Endothelial cell (in vitro differentiated cells): ENCODE measurements at regions not wholly inside any gene's neighbourhood (a gene's known extent, or its start where the extent isn't known, plus 50 kb on each side); places are given as distances from the start of the nearest gene placed in this dataset.

Experiments
- DNase-seq: peaks from one replicate; pipeline ENCODE4 v3.0.0; 2021; ENCODE audit warnings: low spot score
- H3K27ac Mint-ChIP-seq: one replicate; pipeline ENCODE4 v1.8.0; 2021; ENCODE audit warnings: mixed read lengths, inconsistent platforms; ENCODE audit not compliant: unreplicated experiment
- H3K27me3 Mint-ChIP-seq: one replicate; pipeline ENCODE4 v1.8.0; 2021; ENCODE audit warnings: mild to moderate bottlenecking, moderate library complexity, mixed read lengths, inconsistent platforms; ENCODE audit not compliant: unreplicated experiment
- H3K36me3 Mint-ChIP-seq: one replicate; pipeline ENCODE4 v1.8.0; 2021; ENCODE audit warnings: mild to moderate bottlenecking, low read depth, mixed read lengths, inconsistent platforms; ENCODE audit not compliant: unreplicated experiment
- H3K4me1 Mint-ChIP-seq: one replicate; pipeline ENCODE4 v1.8.0; 2021; ENCODE audit warnings: mild to moderate bottlenecking, mixed read lengths, inconsistent platforms; ENCODE audit not compliant: unreplicated experiment
- H3K4me3 Mint-ChIP-seq: one replicate; pipeline ENCODE4 v1.8.0; 2021; ENCODE audit warnings: mild to moderate bottlenecking, mixed read lengths, inconsistent platforms; ENCODE audit not compliant: unreplicated experiment
- H3K9me3 Mint-ChIP-seq: one replicate; pipeline ENCODE4 v1.8.0; 2021; ENCODE audit warnings: mixed read lengths, inconsistent platforms; ENCODE audit not compliant: unreplicated experiment
- CTCF ChIP-seq: fragments of 200-600 bp; sonication (generic); IDR thresholded peaks from one replicate; pipeline ENCODE4 v1.5.0; 2021; ENCODE audit warnings: antibody characterized with exemption; ENCODE audit not compliant: unreplicated experiment

GRCh38 chr6:132950566-132950965, 136.2 kb downstream of the RPS12 start:
- H3K27ac Mint-ChIP-seq: no peak overlapping the region
- TF ChIP-seq CTCF: no peak
- no peaks in the 10 kb centered on the region for H3K9me3 Mint-ChIP-seq
- H3K4me3 Mint-ChIP-seq: no peak overlapping the region
- no peak for DNase-seq
- H3K4me1 Mint-ChIP-seq: no peaks in the 10 kb centered on the region
- H3K36me3 Mint-ChIP-seq: no peaks in the 10 kb centered on the region
- H3K27me3 Mint-ChIP-seq: no peaks in the 10 kb centered on the region

- no peak overlapping the region for H3K4me3 Mint-ChIP-seq
- no peak for DNase-seq
Observed at GRCh38 chr6:132952031-132952867, 137.9 kb downstream of the RPS12 start.

GRCh38 chr6:132952986-132953385, 138.6 kb downstream of the RPS12 start:
- no peak for TF ChIP-seq CTCF
- no peaks in the 10 kb centered on the region for H3K27me3 Mint-ChIP-seq
- DNase-seq: no peak
- no peak overlapping the region for H3K4me3 Mint-ChIP-seq
- no peaks in the 10 kb centered on the region for H3K4me1 Mint-ChIP-seq
- no peaks in the 10 kb centered on the region for H3K9me3 Mint-ChIP-seq
- no peaks in the 10 kb centered on the region for H3K36me3 Mint-ChIP-seq
- H3K27ac Mint-ChIP-seq: no peak overlapping the region

More at GRCh38 chr6:132952031-132952867, 137.9 kb downstream of the RPS12 start:
- Mint-ChIP-seq H3K27ac (no peak overlapping the region), H3K9me3 (no peaks in the 10 kb centered on the region), H3K4me1 (no peaks in the 10 kb centered on the region), H3K27me3 (no peaks in the 10 kb centered on the region), H3K36me3 (no peaks in the 10 kb centered on the region)
- no peak for TF ChIP-seq CTCF

GRCh38 chr6:132954222-132954621, 139.9 kb downstream of the RPS12 start:
- Mint-ChIP-seq H3K4me1 (no peaks in the 10 kb centered on the region), H3K9me3 (no peaks in the 10 kb centered on the region), H3K27me3 (no peaks in the 10 kb centered on the region), H3K4me3 (no peak overlapping the region), H3K27ac (no peak overlapping the region), H3K36me3 (no peaks in the 10 kb centered on the region)
- no peak for TF ChIP-seq CTCF
- DNase-seq: no peak

GRCh38 chr6:132954936-132955335, 140.6 kb downstream of the RPS12 start:
- no peak overlapping the region for H3K4me3 Mint-ChIP-seq
- H3K27ac Mint-ChIP-seq: no peak overlapping the region
- no peak for TF ChIP-seq CTCF
- H3K36me3 Mint-ChIP-seq: no peaks in the 10 kb centered on the region
- H3K9me3 Mint-ChIP-seq: no peaks in the 10 kb centered on the region
- no peaks in the 10 kb centered on the region for H3K4me1 Mint-ChIP-seq
- no peaks in the 10 kb centered on the region for H3K27me3 Mint-ChIP-seq
- no peak for DNase-seq
